ENCODE measurements at regions not wholly inside any gene's neighbourhood (a gene's known extent, or its start where the extent isn't known, plus 50 kb on each side); places are given as distances from the start of the nearest gene placed in this dataset.

GRCh38 chr5:42927730-42928129 lies 112.4 kb downstream of the ANXA2R start:
- no peak overlapping the region for H3K4me3 ChIP-seq (ENCODE audit: low read depth, low read length)
- DNase-seq (ENCODE audit: low read depth): no peak
- TF ChIP-seq, protein P1, sequence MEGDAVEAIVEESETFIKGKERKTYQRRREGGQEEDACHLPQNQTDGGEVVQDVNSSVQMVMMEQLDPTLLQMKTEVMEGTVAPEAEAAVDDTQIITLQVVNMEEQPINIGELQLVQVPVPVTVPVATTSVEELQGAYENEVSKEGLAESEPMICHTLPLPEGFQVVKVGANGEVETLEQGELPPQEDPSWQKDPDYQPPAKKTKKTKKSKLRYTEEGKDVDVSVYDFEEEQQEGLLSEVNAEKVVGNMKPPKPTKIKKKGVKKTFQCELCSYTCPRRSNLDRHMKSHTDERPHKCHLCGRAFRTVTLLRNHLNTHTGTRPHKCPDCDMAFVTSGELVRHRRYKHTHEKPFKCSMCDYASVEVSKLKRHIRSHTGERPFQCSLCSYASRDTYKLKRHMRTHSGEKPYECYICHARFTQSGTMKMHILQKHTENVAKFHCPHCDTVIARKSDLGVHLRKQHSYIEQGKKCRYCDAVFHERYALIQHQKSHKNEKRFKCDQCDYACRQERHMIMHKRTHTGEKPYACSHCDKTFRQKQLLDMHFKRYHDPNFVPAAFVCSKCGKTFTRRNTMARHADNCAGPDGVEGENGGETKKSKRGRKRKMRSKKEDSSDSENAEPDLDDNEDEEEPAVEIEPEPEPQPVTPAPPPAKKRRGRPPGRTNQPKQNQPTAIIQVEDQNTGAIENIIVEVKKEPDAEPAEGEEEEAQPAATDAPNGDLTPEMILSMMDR (conservative IDR thresholded peaks at IDR 0.05; ENCODE audit: low read depth, low read length): no peak

- DNase-seq (ENCODE audit: low read depth): no peak
- TF ChIP-seq, protein P1 (conservative IDR thresholded peaks at IDR 0.05; ENCODE audit: low read depth, low read length): no peak
- H3K4me3 ChIP-seq (ENCODE audit: low read depth, low read length): no peak overlapping the region
These were observed 113.0 kb upstream of the SELENOP start for GRCh38 chr5:42924686-42925085.

GRCh38 chr5:42924226-42924625 lies 112.5 kb upstream of the SELENOP start:
- H3K4me3 ChIP-seq (ENCODE audit: low read depth, low read length): no peak overlapping the region
- no peak for DNase-seq (ENCODE audit: low read depth)
- TF ChIP-seq, protein P1 (conservative IDR thresholded peaks at IDR 0.05; ENCODE audit: low read depth, low read length): no peak

DNA sequence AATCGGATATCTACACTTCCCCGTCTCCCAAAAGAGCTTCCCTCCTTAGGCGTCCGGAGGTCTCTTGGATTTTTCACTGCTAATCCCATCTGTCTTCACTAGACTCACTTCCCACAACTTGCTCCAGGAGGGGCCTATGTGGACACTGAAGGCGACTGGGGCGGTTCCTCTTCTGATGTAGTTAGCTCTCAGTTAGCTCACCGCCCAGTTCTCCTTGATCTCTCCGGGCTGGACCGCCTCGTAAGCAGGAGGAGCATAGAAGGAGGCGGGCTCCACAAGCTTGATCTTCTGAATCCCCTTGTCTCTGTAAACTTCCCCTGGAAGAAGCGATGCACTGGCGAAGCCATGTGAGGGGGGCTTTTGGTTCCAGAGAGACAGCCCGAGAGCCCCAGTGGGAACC lies 112.0 kb upstream of the SELENOP start:
- H3K4me3 ChIP-seq (ENCODE audit: low read depth, low read length): no peak overlapping the region
- TF ChIP-seq, protein P1 (conservative IDR thresholded peaks at IDR 0.05; ENCODE audit: low read depth, low read length): no peak
- peak; percentile 16 for DNase-seq (ENCODE audit: low read depth)

- TF ChIP-seq, protein P1 (conservative IDR thresholded peaks at IDR 0.05; ENCODE audit: low read depth, low read length): no peak
- no peak overlapping the region for H3K4me3 ChIP-seq (ENCODE audit: low read depth, low read length)
- no peak for DNase-seq (ENCODE audit: low read depth)
These were observed 107.9 kb upstream of the SELENOP start for GRCh38 chr5:42919600-42919999.

GRCh38 chr5:42915306-42915866 lies 103.7 kb upstream of the SELENOP start:
- TF ChIP-seq, protein P1 (conservative IDR thresholded peaks at IDR 0.05; ENCODE audit: low read depth, low read length): no peak
- DNase-seq (ENCODE audit: low read depth): no peak
- no peak overlapping the region for H3K4me3 ChIP-seq (ENCODE audit: low read depth, low read length)

GRCh38 chr5:42912184-42912798 lies 100.6 kb upstream of the SELENOP start:
- TF ChIP-seq, protein P1 (conservative IDR thresholded peaks at IDR 0.05; ENCODE audit: low read depth, low read length): peak; percentile 61
- no peak overlapping the region for H3K4me3 ChIP-seq (ENCODE audit: low read depth, low read length)
- peak; percentile 68 for DNase-seq (ENCODE audit: low read depth)
